EH (cell line): ENCODE measurements at regions not wholly inside any gene's neighbourhood (a gene's known extent, or its start where the extent isn't known, plus 50 kb on each side); places are given as distances from the start of the nearest gene placed in this dataset.
"Not testable (repeated sequence)": the region's sequence is repeated elsewhere in the genome, so short reads cannot be mapped to it uniquely, and the experiment has no call there.

Source experiments
- DNase-seq: peaks from one replicate; pipeline ENCODE4 v3.0.0-alpha.2; 2015; ENCODE audit warnings: low read depth

GRCh38 chr2:395886-396285 is 108.0 kb upstream of the ALKAL2 start:
- DNase-seq, result no peak

- DNase-seq, result peak; percentile 5
Measured at GRCh38 chr2:393711-394696, 106.1 kb upstream of the ALKAL2 start.

DNA sequence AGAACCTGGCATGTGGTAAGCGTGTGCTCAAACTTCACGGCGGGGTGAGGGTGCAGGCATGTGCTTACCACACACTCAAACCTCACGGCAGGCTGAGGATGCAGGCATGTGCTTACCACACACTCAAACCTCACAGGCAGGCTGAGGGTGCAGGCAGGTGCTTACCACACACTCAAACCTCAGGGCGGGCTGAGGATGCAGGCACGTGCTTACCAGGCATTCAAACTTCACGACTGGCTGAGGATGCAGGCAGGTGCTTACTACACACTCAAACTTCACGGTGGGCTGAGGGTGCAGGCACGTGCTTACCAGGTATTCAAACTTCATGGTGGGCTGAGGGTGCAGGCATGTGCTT is 105.0 kb upstream of the ALKAL2 start:
- DNase-seq, result no peak

DNA sequence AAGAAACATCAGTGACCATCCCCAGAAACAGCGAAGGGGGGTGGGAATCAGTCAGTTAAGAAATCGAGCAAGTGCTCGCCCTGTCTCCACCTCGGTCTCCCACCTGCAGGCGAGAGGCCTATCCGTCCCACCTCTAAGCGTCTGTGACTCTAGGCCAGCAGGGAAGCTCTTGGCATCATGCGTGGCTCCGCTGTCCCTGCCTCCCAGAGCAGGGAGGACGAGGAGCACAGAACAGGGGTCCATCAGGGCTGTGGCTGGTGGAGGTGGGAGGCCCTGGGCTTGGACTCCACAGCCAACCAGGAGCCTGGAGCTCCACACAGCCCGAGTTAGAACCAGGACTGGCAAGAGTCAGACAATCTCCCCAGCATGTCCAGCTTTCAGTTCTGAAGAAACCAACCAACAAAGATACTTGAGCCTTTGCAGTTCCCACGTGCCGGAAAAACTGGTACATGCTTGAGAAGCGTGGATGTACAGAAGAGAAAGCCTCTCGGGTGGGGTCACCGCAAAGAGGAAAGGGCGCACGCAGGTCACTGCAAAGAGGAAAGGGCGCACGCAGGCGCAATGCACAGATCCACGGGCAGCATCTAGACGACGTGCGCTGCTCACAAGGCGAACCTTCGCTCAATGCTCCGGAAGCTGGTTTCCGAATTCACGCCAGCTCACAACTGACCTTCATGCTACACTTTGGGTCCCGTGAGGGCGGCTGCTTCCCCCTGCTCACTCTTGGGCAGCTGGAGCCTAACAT is 104.5 kb upstream of the ALKAL2 start:
- DNase-seq, result no peak

DNA sequence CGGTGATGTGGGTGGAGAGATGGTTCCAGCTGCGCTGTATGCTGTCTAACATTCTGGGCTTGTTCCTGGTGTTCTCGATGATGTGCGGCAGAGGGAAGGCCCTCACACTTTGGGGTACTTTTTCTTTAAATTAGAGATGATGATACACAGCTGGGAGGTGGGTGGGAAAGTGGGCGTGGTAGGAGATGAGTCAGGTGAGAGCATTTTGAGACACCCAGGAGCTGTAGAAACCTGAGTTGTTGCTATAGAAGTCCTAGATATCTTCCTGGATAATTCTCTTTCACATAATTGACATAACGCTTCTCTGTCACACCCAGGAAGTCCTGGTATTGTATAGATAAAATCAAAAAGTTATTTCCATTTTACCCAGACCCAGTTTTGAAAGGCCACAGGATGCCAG is 103.8 kb upstream of the ALKAL2 start:
- no peak for DNase-seq

- no peak for DNase-seq
Measured at GRCh38 chr2:390959-391358, 103.1 kb upstream of the ALKAL2 start.

DNA sequence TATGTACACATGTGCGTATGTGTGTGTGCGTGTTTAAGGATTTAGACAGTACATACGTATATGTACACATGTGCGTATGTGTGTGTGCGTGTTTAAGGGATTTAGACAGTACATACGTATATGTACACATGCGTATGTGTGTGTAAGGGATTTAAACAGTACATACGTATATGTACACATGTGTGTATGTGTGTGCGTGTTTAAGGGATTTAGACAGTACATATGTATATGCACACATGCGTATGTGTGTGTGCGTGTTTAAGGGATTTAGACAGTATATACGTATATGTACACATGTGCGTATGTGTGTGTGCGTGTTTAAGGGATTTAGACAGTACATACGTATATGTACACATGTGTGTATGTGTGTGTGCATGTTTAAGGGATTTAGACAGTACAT is 102.1 kb upstream of the ALKAL2 start:
- not testable (repeated sequence) for DNase-seq

DNA sequence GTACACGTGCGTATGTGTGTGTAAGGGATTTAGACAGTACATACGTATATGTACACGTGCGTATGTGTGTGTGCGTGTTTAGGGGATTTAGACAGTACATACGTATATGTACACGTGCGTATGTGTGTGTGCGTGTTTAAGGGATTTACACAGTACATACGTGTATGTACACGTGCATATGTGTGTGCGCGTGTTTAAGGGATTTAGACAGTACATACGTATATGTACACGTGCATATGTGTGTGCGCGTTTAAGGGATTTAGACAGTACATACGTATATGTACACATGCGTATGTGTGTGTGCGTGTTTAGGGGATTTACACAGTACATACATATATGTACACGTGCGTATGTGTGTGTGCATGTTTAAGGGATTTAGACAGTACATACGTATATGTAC is 100.9 kb upstream of the ALKAL2 start:
- not testable (repeated sequence) for DNase-seq

GRCh38 chr2:387980-388421 is 100.1 kb upstream of the ALKAL2 start:
- no peak for DNase-seq

DNA sequence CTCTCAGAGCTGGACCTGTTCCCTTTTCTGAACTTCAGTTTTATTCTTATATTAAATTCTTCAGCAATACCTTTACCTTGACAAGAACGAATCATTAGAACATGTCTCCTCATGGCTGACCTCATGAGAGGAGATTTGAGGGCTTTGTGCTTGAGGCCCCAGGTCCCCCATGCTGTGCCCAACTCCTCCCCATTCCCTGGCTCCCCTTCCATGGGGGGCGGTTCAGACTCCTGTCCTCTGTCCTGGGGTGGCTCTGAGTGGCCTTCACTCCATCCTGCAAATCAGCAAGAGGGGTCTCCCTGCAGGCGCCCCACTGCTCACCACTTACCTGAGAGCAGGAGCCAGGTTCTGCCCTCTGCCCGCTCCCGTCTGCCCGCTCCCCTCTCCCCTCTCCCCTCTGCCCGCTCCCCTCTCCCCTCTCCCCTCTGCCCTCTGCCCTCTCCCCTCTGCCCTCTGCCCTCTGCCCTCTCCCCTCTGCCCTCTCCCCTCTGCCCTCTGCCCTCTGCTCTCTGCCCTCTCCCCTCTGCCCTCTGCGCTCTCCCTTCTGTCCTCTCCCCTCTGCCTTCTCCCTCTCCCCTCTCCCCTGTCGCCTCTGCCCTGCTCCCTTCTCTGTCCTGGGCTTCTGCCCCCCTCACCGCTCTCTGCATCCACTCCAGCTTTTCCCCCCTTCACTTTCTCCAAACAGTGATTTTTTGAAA is 98.7 kb upstream of the ALKAL2 start:
- DNase-seq, result no peak

- no peak for DNase-seq
Measured at GRCh38 chr2:385785-386184, 97.9 kb upstream of the ALKAL2 start.

GRCh38 chr2:385061-385460 is 97.2 kb upstream of the ALKAL2 start:
- DNase-seq, result no peak

- no peak for DNase-seq
Measured at GRCh38 chr2:383888-384287, 96.0 kb upstream of the ALKAL2 start.

DNA sequence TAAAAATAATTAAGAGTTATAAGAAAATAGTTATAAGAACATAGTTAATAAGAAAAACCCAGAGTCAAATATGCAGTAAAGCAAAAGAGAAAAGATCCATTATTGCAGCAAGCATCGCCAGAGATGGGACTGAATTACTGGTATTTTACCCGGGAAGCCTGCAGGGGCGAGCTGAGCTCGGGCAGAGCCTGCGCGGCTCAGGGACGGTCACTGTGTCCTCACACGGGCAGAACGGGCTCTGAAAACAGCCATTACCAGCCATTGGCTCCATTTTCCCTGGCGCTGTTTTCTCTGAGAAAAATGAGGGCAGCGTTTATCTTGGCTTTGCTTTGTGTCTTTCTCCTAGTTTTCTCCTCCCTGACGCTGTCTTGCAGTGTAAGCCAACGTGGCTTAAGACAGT is 95.3 kb upstream of the ALKAL2 start:
- DNase-seq, result no peak

DNA sequence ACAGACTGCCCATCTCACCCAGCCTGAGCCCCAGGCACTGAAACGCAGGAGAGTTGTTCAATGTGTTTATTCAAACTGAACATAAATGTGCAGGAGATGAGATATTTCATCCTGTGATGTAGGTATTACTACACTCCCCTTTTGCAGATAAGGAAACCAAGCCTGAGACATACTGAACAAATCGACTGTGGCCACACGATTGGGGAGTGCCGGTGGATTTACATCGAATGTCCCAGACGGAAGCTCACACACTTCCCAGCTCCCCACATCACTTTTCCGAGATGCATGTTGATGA is 94.8 kb upstream of the ALKAL2 start:
- DNase-seq, result no peak

GRCh38 chr2:381941-382727 is 94.2 kb upstream of the ALKAL2 start:
- no peak for DNase-seq

GRCh38 chr2:381181-381580 is 93.3 kb upstream of the ALKAL2 start:
- no peak for DNase-seq

DNA sequence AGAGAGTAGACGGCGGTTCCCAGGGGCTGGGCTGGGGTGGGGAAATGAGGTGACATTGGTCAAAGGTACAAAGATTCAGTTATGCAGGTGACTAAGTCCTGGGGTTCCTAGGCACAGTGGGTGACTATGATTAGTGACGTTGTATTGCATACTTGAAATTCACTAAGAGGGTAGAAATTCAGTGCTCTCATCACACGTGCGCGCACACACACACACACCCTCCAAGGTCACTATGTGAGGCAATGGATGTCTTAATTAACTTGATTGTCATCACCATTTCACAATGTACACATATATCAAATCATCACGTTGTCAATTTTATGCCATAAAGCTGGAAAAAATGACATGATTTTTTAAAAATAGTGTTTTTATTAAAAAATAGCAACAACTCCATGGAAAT is 92.9 kb upstream of the ALKAL2 start:
- no peak for DNase-seq

- DNase-seq, result no peak
Measured at GRCh38 chr2:380221-380620, 92.3 kb upstream of the ALKAL2 start.

DNA sequence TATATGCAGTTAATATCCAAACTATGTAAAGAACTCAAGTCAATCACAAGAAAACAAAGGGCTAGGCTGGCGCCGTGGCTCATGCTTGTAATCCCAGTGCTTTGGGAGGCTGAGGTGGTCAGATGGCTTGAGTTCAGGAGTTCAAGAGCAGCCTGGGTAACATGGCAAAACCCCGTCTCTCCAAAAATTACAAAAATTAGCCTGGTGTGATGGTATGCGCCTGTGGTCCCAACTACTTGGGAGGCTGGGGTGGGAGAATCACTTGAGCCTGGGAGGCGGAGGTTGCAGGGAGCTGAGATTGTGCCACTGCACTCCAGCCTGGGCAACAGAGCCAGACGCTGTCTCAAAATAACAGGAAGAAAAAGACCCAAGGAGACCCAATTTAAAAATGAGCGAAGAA is 91.9 kb upstream of the ALKAL2 start:
- DNase-seq, result no peak

DNA sequence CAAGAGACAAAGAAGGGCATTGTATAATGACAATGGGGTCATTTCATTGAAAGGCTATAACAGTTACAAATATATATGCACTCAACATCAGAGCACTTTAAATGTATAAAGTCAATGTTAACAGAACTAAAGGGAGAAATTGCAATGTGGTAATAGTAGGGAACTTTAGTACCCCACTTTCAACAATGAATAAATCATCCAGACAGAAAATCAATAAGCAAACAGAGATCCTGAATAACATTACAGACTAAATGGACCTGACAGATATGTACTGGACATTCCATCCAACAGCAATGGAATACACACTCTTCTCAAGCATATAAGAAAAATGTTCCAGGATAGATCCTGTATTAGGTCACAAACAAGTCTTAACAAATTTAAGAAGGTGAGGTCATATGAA is 90.5 kb upstream of the ALKAL2 start:
- DNase-seq, result no peak

DNA sequence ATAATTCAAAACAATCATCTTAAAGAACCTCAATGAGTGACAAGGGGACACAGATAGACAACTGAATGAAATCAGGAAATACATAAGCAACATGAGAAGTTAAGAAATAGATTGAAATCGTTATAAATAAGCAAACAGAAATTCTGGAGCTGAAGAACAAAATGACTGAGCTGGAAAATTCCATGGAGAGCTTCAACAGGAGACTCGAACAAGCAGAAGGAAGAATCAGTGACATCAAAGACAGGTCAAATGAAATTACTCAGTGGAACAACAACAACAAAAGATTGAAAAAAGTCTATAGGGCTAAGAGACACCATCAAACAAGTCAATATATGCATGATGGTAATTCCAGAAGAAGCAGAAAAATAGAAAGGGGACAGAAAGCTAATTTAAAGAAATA is 89.5 kb upstream of the ALKAL2 start:
- DNase-seq, result no peak
